ENCODE measurements at regions not wholly inside any gene's neighbourhood (a gene's known extent, or its start where the extent isn't known, plus 50 kb on each side); places are given as distances from the start of the nearest gene placed in this dataset.

DNA sequence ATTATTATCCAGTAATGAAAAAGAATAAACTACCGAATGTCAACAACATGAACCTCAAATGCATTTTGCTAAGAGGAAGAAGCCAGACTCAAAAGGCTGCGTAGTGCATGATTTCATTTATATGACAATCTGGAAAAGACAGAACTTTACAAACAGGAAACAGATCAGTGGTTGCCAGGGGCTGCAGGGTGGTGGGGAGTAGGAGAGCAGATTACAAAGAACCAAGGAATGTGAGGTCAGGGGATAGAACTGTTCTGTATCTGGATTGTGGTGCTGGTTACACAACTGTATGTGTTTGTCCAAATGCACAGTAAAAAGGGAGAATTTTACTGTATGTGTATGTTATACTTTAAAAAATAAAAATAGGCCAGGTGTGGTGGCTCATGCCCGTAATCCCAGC is 89.7 kb upstream of the MYL2 start:
- peaks cover 2% of the 10 kb centered on the region for H3K27me3 ChIP-seq (ENCODE audit: insufficient read depth, poor library complexity, severe bottlenecking)
- no peak for DNase-seq (ENCODE audit: low read depth in 1 of 2, low spot score in 1 of 2)
- TF ChIP-seq POLR2AphosphoS5 (IDR thresholded peaks at IDR 0.05; ENCODE audit: low read depth) (no peak), SPI1 (IDR thresholded peaks at IDR 0.05; ENCODE audit: borderline replicate concordance, low read depth) (no peak), GABPA (IDR thresholded peaks at IDR 0.05; ENCODE audit: low read depth) (no peak), REST (IDR thresholded peaks at IDR 0.05; ENCODE audit: insufficient replicate concordance, low read depth) (no peak), CTCF (IDR thresholded peaks at IDR 0.05; ENCODE audit: insufficient read depth, low read length) (no peak)
- no peak overlapping the region for H3K27ac ChIP-seq (replicated peaks)
- no peak overlapping the region for H3K4me3 ChIP-seq (replicated peaks; ENCODE audit: insufficient read depth, low read length)

DNA sequence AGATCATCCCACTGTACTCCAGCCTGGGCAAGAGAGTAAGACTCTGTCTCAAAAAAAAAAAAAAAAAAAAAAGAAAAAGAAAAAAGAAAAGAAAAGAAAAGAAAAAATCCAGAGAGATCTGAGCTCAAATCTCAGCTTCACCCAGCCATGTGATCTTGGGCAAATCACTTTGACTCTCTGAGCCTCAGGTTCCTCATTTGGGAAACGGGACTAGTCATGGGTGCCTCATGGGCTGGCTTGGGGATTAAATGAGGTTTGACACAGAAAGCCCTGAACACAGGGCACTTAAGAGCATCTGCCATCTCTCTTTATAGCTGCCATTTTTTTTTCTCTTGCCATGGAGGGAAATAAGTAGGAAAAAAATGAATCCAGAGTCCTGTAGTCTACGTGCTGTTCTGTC is 86.2 kb upstream of the MYL2 start:
- no peak for TF ChIP-seq SPI1 (IDR thresholded peaks at IDR 0.05; ENCODE audit: borderline replicate concordance, low read depth)
- no peak for TF ChIP-seq POLR2AphosphoS5 (IDR thresholded peaks at IDR 0.05; ENCODE audit: low read depth)
- TF ChIP-seq GABPA (IDR thresholded peaks at IDR 0.05; ENCODE audit: low read depth): no peak
- H3K27me3 ChIP-seq (ENCODE audit: insufficient read depth, poor library complexity, severe bottlenecking): peaks cover 2% of the 10 kb centered on the region
- no peak overlapping the region for H3K4me3 ChIP-seq (replicated peaks; ENCODE audit: insufficient read depth, low read length)
- peak in 1 of 2 experiments; percentile 6 for DNase-seq (ENCODE audit: low read depth in 1 of 2, low spot score in 1 of 2)
- no peak overlapping the region for H3K27ac ChIP-seq (replicated peaks)

GRCh38 chr12:110998971-110999370 is 78.6 kb upstream of the MYL2 start:
- H3K4me3 ChIP-seq (replicated peaks; ENCODE audit: insufficient read depth, low read length): no peak overlapping the region
- no peak overlapping the region for H3K27ac ChIP-seq (replicated peaks)
- no peak for DNase-seq (ENCODE audit: low read depth in 1 of 2, low spot score in 1 of 2)
- H3K27me3 ChIP-seq (ENCODE audit: insufficient read depth, poor library complexity, severe bottlenecking): no peaks in the 10 kb centered on the region
- TF ChIP-seq REST (IDR thresholded peaks at IDR 0.05; ENCODE audit: insufficient replicate concordance, low read depth) (no peak), CTCF (IDR thresholded peaks at IDR 0.05; ENCODE audit: insufficient read depth, low read length) (no peak)

DNA sequence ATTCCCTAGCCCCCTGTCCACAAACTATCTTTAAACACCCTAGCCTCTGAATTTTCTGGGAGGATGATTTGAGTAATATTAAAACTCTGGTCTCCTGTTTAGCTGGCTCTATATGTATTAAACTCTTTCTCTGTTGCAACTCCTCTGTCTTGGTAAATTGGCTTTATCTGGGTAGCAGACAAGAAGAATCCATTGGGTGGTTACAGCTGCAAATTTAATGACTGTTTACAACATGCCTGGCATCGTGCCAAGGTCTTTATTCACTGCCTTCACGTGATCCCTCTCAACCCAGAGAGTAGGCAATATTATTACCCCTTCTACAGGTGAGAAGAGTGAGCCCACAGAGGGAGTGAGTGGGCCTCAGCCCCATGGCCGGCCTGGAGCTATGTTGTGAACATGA is 77.8 kb upstream of the MYL2 start:
- no peak for TF ChIP-seq POLR2AphosphoS5 (IDR thresholded peaks at IDR 0.05; ENCODE audit: low read depth)
- TF ChIP-seq GABPA (IDR thresholded peaks at IDR 0.05; ENCODE audit: low read depth): no peak
- DNase-seq (ENCODE audit: low read depth in 1 of 2, low spot score in 1 of 2): peak in 1 of 2 experiments; percentile 5
- H3K4me3 ChIP-seq (replicated peaks; ENCODE audit: insufficient read depth, low read length): no peak overlapping the region
- no peak overlapping the region for H3K27ac ChIP-seq (replicated peaks)
- H3K27me3 ChIP-seq (ENCODE audit: insufficient read depth, poor library complexity, severe bottlenecking): no peaks in the 10 kb centered on the region

DNA sequence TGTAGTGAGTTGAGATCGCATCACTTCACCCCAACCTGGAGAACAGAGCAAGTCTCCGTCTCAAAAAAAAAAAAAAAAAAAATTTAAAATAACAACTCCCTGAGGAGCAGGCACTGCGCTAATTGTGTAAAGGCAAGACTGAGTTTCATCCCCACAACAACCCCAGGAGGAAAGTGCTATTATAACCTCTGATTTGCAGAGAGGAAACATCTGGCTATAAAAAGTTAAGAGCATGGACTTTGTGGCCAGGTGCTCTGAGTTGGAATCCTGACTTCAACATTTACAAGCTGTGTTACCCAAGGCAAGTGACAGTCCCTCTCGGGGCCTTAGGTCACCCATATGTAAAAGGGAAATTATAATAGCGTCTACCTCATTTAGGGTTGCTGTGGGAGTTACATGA is 76.0 kb upstream of the MYL2 start:
- DNase-seq (ENCODE audit: low read depth in 1 of 2, low spot score in 1 of 2): no peak
- Histone ChIP-seq H3K4me3 (replicated peaks; ENCODE audit: insufficient read depth, low read length) (no peak overlapping the region), H3K27ac (replicated peaks) (no peak overlapping the region), H3K27me3 (ENCODE audit: insufficient read depth, poor library complexity, severe bottlenecking) (no peaks in the 10 kb centered on the region)
- TF ChIP-seq REST (IDR thresholded peaks at IDR 0.05; ENCODE audit: insufficient replicate concordance, low read depth) (no peak), CTCF (IDR thresholded peaks at IDR 0.05; ENCODE audit: insufficient read depth, low read length) (no peak), GABPA (IDR thresholded peaks at IDR 0.05; ENCODE audit: low read depth) (no peak), POLR2AphosphoS5 (IDR thresholded peaks at IDR 0.05; ENCODE audit: low read depth) (no peak), SPI1 (IDR thresholded peaks at IDR 0.05; ENCODE audit: borderline replicate concordance, low read depth) (no peak)

All from HL-60 (cell line).